ENCODE measurements at regions not wholly inside any gene's neighbourhood (a gene's known extent, or its start where the extent isn't known, plus 50 kb on each side); places are given as distances from the start of the nearest gene placed in this dataset.

DNA sequence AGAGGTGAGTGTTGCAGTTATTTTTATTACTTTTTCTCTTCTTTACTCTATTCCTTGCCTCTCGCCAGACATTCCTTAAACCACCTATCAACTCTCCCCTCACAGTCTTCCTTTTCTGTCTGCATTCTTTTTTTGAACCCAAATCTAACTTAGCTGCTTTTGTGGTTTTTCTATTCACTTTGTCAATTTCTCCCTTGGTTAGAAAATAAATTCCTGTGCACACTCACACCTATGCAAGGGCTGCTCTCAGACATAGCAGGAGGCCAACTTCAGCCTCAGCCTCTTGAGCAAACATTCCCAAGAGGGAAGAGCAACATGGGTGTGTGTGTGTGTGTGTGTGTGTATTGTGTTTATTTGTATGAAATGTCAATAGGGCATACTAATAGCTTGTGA, 808.6 kb downstream of the RNF144A start:
- TF ChIP-seq, protein P1, sequence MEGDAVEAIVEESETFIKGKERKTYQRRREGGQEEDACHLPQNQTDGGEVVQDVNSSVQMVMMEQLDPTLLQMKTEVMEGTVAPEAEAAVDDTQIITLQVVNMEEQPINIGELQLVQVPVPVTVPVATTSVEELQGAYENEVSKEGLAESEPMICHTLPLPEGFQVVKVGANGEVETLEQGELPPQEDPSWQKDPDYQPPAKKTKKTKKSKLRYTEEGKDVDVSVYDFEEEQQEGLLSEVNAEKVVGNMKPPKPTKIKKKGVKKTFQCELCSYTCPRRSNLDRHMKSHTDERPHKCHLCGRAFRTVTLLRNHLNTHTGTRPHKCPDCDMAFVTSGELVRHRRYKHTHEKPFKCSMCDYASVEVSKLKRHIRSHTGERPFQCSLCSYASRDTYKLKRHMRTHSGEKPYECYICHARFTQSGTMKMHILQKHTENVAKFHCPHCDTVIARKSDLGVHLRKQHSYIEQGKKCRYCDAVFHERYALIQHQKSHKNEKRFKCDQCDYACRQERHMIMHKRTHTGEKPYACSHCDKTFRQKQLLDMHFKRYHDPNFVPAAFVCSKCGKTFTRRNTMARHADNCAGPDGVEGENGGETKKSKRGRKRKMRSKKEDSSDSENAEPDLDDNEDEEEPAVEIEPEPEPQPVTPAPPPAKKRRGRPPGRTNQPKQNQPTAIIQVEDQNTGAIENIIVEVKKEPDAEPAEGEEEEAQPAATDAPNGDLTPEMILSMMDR (IDR thresholded peaks at IDR 0.05): no peak
- no peak for TF ChIP-seq EP300 (IDR thresholded peaks at IDR 0.05)
- TF ChIP-seq POLR2A (IDR thresholded peaks at IDR 0.05; ENCODE audit: low read depth): no peak

Data from esophagus muscularis mucosa (tissue), 4 donors.